GM21619 (cell line): ENCODE measurements at regions not wholly inside any gene's neighbourhood (a gene's known extent, or its start where the extent isn't known, plus 50 kb on each side); places are given as distances from the start of the nearest gene placed in this dataset.
"Not testable (repeated sequence)": the region's sequence is repeated elsewhere in the genome, so short reads cannot be mapped to it uniquely, and the experiment has no call there.

Source experiments
- ATAC-seq: cut with Tn5 transposase; IDR thresholded peaks from one replicate; pipeline ENCODE4 v1.9.1; 2021; ENCODE audit not compliant: unreplicated experiment

DNA sequence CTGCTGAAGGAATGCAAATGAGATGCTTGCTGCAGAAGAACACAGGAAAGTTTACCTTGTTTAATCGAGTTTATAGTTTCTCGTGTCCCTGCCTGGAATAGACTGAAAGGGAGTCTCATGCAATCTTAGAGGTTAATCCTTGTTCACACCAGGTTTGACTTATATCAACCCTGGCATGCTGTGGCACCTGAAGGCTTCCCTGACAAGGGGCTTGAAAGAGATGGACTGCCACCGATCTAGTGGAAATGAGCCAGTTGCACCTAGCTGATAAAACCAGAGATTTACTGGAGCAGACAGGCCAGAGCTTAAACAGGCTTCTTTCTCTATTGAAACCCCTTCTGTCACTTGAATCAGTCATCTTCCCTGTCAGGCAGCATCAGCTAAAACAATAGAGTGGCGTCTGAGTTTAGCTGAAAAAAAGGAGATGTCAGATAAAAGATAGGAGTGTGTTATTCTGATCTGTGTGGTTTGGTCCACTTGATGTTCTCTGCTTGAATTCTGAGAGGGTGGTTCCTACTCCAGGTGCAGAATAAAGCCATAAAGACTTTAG, 349.7 kb downstream of the RWDD3 start:
- no peak for ATAC-seq

GRCh38 chr1:95584315-95584714, 350.3 kb downstream of the RWDD3 start:
- no peak for ATAC-seq

- no peak for ATAC-seq
Measured at GRCh38 chr1:95604771-95605170, 370.8 kb downstream of the RWDD3 start.

- no peak for ATAC-seq
Measured at GRCh38 chr1:95614197-95614596, 380.2 kb downstream of the RWDD3 start.

DNA sequence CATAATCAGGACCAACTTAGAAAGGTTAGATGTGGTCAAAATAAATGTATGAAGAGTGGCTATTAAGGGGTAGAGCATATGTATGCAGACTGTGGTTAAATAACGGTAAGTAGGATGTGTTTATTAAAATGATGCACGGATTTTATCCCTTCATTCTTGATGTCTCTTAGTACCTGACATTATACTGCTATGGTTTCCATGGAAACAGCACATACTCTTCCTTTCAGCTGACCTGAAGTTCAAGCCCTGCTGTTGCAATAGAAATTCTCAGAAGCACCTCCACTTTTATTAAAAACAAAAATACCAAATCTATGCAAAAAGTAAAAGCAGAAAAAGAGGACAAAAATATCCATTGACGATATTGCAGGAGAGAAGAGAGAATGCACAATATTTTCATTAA, 381.4 kb downstream of the RWDD3 start:
- no peak for ATAC-seq

DNA sequence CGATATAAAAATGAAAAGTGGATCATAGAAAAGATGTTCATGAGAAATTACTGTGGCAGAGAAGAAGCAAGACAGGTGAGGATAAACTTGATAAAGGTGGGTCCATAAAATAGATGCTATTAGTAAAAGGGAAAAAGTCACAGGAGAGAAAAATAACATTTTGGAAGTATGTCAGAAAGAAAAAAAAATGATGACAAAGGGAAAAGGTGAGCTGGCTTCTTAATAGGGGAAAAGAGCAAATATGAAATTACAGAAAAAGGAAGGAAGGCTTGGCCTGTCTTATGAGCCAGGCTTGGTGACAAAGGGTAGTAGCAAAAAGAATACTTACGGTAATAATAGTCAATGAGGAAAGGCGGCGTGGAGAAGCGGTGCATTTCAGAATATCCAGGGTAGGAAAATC, 386.1 kb downstream of the RWDD3 start:
- no peak for ATAC-seq

DNA sequence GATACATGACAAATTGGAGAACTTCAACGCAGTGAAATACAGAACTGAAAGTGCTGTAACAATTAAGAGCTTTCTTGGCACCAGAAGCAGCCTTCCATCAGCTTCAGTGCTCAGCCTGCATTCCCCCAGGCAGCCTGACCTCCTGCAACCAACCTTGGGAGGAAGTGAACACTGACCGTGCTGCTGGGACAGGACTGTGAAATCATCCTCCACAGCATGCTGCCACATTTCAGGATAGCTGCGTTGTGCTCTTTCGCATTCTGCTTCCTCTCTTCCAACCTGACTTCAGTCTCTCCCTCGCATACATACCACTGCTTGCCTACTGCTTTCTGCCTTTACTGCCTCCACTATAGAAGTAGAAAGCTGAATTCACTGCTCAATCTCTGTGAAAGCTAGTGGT, 388.6 kb downstream of the RWDD3 start:
- no peak for ATAC-seq

DNA sequence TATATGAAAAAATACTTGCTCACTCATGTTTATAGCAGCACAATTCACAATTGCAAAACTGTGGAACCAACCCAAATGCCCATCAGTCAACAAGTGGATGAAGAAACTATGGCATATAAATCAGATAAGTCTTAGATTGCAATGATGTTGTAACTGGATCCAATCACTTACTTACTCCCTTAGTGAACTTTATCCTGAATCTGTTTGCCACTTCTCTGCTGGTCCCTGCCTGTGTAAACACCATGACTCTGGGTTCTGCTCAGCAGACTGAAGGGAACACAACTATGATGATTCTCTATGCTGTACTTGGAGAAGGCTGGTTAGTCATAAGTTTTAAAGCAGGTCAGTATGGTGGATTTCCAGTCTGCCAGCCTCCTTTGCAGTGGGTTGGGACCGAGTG, 391.2 kb downstream of the RWDD3 start:
- no peak for ATAC-seq

DNA sequence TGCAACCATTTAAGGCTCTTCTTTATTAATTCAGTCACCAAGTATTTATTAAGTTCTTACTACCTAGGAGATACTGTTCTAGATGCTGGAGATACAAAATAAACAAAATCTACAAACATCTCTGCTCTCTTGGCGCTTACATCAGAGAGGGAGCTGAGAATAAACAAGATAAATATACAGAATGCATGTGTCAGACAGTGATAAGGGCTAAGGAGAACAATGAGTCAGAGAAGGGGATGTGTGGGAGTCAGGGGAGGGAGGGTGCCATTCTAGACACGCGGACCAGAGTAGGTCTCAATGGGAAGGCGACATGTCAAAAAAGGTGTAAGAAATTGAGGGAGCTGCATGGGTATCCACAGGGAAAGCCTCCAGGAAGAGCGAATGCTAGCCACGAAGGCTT, 393.2 kb downstream of the RWDD3 start:
- no peak for ATAC-seq

DNA sequence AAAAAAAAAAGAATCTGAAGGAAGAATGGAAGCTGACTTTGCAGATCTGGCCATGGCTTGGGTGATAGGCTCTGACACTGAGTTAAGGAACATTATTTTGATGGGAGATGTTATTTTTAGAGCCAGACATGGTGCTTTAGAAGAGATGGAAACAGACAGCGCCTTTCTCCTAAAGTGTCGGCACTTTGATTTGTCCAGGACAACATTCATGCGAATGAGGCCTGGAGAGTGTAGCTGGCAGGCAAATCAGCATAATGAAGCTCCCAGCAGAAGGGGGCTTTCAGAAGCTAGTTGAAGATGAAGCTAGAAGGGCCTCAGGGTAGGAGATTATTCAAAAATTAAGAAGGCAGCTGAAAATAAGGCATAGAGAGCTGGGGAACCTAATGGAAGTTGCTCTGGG, 397.7 kb downstream of the RWDD3 start:
- no peak for ATAC-seq

- no peak for ATAC-seq
Measured at GRCh38 chr1:95635811-95636210, 401.8 kb downstream of the RWDD3 start.

GRCh38 chr1:95636897-95637296, 402.9 kb downstream of the RWDD3 start:
- no peak for ATAC-seq

GRCh38 chr1:95640746-95641145, 406.7 kb downstream of the RWDD3 start:
- no peak for ATAC-seq

DNA sequence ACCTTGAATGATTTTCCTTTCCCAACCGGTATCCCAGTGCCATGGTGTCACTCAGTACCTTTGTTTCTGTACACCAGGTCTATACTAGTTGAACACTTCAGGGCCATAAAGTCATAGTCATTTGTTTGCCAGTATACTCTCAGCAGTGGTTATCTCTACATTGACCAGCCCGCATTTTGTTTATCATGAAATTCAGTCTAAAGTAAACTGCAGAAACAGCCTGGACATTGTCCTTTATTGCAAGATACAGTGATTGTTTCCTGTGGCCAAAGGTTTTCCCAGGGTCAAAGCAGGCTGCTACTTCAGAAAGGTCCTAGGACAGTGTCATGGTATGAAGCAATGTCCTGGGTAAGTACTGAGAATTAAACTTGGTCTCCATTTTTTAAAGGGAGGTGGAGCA, 407.4 kb downstream of the RWDD3 start:
- ATAC-seq: no peak

DNA sequence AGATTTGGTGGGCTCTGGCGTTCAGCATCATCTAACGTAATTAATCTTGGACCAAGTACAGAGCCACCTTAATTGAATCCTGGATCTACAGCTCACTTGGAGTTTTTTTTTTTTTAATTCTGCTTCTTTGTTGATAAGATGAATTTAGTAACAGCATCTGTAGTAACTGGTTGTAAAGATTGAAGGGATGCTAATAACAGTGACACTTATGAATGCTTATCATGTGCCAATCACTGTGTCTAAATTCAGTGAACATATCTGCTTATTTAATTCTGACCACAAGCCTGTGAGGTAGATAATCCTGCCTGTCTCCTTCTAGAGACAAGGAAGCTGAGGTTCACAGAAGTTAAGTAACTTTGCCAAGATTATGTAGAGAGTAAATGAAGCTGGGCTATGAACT, 408.0 kb downstream of the RWDD3 start:
- no peak for ATAC-seq

DNA sequence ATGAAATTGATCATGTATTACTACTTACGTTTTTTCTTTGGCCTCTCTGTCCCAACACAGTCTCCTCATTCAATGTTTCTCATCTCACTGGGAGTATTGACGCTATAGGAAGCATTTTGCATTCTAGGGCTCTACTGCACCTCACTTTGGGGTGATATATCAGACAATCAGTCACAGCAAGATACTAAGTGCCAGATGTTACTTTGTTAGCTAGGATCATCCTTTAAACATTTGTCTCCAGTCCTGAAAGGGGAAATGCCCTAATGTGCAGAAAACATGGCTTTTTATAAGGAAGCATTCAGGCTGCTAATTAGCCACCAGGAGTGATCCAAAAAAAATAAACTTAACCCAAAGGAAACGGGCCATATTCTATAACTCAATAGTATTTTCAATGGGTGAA, 409.1 kb downstream of the RWDD3 start:
- ATAC-seq: no peak

GRCh38 chr1:95645126-95645525, 411.1 kb downstream of the RWDD3 start:
- not testable (repeated sequence) for ATAC-seq

GRCh38 chr1:95650631-95651030, 416.6 kb downstream of the RWDD3 start:
- ATAC-seq: no peak

- ATAC-seq: no peak
Measured at GRCh38 chr1:95652423-95652965, 418.5 kb downstream of the RWDD3 start.

DNA sequence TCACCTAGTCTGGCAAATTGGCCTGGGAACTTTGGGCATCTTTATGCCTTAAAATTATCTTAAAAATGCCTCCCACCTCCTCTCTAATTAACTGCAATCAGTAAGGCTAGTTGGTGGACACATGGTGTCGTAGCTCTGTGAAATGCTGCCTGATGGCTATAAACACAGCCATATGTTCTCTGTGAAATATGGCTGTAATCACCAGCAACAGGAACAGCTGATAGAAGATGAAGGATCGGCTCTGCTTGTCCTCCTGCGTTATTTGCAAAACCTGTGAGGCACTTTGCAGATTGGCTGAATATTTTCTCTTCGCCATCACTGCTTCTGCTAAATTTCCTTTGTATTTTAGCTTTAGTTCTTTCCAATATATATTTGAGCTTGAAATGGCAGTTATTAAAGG, 419.6 kb downstream of the RWDD3 start:
- no peak for ATAC-seq

GRCh38 chr1:95655321-95656020, 421.5 kb downstream of the RWDD3 start:
- no peak for ATAC-seq

DNA sequence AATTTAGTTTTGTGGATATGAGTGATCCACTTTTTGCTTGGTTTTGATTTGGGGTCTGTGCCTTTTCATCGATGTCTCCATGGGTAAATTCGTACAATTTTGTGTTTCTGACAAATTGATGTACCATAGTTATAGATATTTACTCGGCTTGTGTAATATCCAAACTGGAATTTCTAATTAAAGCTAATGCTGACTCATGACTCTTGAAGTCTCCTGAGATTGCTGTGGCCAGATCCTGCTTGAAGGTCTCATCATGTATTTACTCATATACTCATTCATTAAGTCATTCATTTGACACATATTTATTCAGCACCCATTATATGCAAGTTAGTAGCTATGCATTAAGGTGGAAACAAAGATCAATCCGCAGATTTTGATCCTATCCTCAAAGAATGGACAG, 423.2 kb downstream of the RWDD3 start:
- no peak for ATAC-seq

- no peak for ATAC-seq
Measured at GRCh38 chr1:95659166-95659565, 425.2 kb downstream of the RWDD3 start.
